ENCODE measurements at regions not wholly inside any gene's neighbourhood (a gene's known extent, or its start where the extent isn't known, plus 50 kb on each side); places are given as distances from the start of the nearest gene placed in this dataset.

- TF ChIP-seq, protein P1, sequence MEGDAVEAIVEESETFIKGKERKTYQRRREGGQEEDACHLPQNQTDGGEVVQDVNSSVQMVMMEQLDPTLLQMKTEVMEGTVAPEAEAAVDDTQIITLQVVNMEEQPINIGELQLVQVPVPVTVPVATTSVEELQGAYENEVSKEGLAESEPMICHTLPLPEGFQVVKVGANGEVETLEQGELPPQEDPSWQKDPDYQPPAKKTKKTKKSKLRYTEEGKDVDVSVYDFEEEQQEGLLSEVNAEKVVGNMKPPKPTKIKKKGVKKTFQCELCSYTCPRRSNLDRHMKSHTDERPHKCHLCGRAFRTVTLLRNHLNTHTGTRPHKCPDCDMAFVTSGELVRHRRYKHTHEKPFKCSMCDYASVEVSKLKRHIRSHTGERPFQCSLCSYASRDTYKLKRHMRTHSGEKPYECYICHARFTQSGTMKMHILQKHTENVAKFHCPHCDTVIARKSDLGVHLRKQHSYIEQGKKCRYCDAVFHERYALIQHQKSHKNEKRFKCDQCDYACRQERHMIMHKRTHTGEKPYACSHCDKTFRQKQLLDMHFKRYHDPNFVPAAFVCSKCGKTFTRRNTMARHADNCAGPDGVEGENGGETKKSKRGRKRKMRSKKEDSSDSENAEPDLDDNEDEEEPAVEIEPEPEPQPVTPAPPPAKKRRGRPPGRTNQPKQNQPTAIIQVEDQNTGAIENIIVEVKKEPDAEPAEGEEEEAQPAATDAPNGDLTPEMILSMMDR (IDR thresholded peaks at IDR 0.05; ENCODE audit: low read depth, low read length, missing control alignments), result no peak
- H3K4me3 ChIP-seq (replicated peaks; ENCODE audit: low read depth, low read length), result no peak overlapping the region
These were observed 255.1 kb upstream of the THSD7B start for GRCh38 chr2:136510244-136510643.

GRCh38 chr2:136505462-136505861 is 259.9 kb upstream of the THSD7B start:
- no peak overlapping the region for H3K4me3 ChIP-seq (replicated peaks; ENCODE audit: low read depth, low read length)
- TF ChIP-seq, protein P1 (IDR thresholded peaks at IDR 0.05; ENCODE audit: low read depth, low read length, missing control alignments), result no peak

More at GRCh38 chr2:136510244-136510643, 255.1 kb upstream of the THSD7B start:
- no peak for DNase-seq (ENCODE audit: extremely low read depth, low read depth)

GRCh38 chr2:136502660-136503059 is 262.7 kb upstream of the THSD7B start:
- TF ChIP-seq, protein P1 (IDR thresholded peaks at IDR 0.05; ENCODE audit: low read depth, low read length, missing control alignments), result no peak
- no peak overlapping the region for H3K4me3 ChIP-seq (replicated peaks; ENCODE audit: low read depth, low read length)
- DNase-seq (ENCODE audit: extremely low read depth, low read depth), result no peak

More at GRCh38 chr2:136505462-136505861, 259.9 kb upstream of the THSD7B start:
- no peak for DNase-seq (ENCODE audit: extremely low read depth, low read depth)

DNA sequence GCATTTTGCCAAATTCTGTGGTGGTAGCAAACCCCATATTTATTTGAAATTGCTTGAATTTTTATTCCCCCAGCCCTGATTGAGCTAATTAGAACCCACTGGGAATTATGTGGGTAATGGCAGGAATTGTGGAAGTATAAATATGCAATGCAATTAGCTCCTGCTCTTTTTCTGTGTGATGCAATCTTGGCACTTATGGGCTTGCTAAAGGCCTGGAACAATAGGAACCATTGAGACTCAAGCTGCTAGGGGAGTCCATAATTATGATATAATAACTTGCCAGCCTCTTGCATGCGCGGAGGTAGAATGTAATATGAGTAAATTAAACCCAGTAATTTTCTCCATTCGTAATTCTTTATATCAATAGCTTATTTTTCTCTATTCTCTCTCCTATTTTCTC is 267.6 kb upstream of the THSD7B start:
- no peak overlapping the region for H3K4me3 ChIP-seq (replicated peaks; ENCODE audit: low read depth, low read length)
- TF ChIP-seq, protein P1 (IDR thresholded peaks at IDR 0.05; ENCODE audit: low read depth, low read length, missing control alignments), result no peak
- DNase-seq (ENCODE audit: extremely low read depth, low read depth), result no peak

DNA sequence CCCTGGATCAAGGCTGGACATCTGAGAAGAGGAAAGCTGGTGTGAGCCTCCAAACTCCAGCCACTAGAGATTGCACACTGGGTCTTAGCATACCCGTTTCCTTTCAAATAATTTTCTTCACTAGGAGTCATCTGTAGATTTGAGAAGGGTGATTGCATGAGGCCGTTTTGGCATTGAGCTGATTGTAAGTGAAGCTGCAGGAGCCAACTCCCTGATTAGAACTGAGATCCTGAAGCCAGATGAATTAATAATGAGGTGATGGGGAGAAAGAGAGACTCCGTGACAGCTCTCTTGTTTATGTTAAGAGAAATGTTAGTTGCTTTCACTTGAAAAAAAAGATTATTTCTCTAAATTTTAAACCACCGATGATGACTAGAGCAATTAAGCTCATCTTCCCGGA is 268.4 kb upstream of the THSD7B start:
- TF ChIP-seq, protein P1 (IDR thresholded peaks at IDR 0.05; ENCODE audit: low read depth, low read length, missing control alignments), result no peak
- H3K4me3 ChIP-seq (replicated peaks; ENCODE audit: low read depth, low read length), result no peak overlapping the region
- no peak for DNase-seq (ENCODE audit: extremely low read depth, low read depth)

DNA sequence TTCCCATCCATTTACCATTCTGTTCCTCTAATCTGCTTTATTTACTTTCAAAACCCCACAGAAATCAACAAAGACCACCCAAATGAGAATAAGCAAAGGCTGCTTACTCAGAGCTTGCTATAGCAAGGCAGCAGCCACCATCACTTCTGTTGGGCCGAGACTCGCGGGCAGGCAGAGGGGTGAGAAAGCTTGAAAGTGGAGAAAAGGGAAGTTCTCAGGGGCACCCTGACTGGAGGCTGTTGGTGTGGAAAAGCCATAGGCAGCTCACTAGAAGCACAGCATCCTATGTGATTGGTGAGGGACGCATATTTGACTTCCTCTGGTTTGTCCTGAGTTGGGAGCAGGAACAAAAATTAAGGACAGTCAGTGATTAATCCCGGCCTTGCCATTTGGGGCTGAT is 269.7 kb upstream of the THSD7B start:
- H3K4me3 ChIP-seq (replicated peaks; ENCODE audit: low read depth, low read length), result no peak overlapping the region
- no peak for DNase-seq (ENCODE audit: extremely low read depth, low read depth)
- TF ChIP-seq, protein P1 (IDR thresholded peaks at IDR 0.05; ENCODE audit: low read depth, low read length, missing control alignments), result no peak

DNA sequence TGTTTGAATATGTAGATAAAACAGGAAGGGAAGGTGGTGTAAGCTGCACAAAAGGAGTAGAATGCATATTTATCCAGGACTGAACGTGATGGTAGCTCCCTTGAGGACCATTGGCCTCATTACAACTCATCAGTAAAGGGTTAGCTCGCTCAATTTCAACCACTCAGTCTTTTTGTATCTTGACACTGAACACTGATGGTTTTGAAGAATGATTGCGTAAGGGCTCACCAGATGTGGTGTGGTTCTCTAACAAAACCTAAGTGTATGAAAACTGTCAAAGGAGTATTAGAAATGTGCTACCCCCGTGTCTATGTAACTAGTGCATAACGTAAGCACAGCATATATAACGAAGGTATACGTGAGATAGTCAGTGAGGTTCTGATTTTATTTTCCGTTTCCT is 272.4 kb upstream of the THSD7B start:
- TF ChIP-seq, protein P1 (IDR thresholded peaks at IDR 0.05; ENCODE audit: low read depth, low read length, missing control alignments), result no peak
- no peak for DNase-seq (ENCODE audit: extremely low read depth, low read depth)
- no peak overlapping the region for H3K4me3 ChIP-seq (replicated peaks; ENCODE audit: low read depth, low read length)

All from HFF-Myc (cell line).